EL (cell line): ENCODE measurements at regions not wholly inside any gene's neighbourhood (a gene's known extent, or its start where the extent isn't known, plus 50 kb on each side); places are given as distances from the start of the nearest gene placed in this dataset.
A peak's percentile ranks its signal among the peaks of the same experiment; 100 is the strongest.
"Not testable (repeated sequence)": the region's sequence is repeated elsewhere in the genome, so short reads cannot be mapped to it uniquely, and the experiment has no call there.

Source experiments
- DNase-seq: peaks from one replicate; pipeline ENCODE4 v3.0.0-alpha.2; 2016

- DNase-seq: peak; percentile 87
Measured at GRCh38 chr5:136810261-136810801, 445.0 kb upstream of the TRPC7 start.

- no peak for DNase-seq
Measured at GRCh38 chr5:136809382-136809781, 444.0 kb upstream of the TRPC7 start.

- no peak for DNase-seq
Measured at GRCh38 chr5:136808756-136809155, 443.4 kb upstream of the TRPC7 start.

- DNase-seq: no peak
Measured at GRCh38 chr5:136805466-136805865, 440.1 kb upstream of the TRPC7 start.

GRCh38 chr5:136802383-136802782 lies 437.0 kb upstream of the TRPC7 start:
- DNase-seq: peak; percentile 31

- DNase-seq: no peak
Measured at GRCh38 chr5:136799806-136800372, 434.5 kb upstream of the TRPC7 start.

GRCh38 chr5:136793300-136793699 lies 428.0 kb upstream of the TRPC7 start:
- DNase-seq: peak; percentile 56

- DNase-seq: peak; percentile 80
Measured at GRCh38 chr5:136781464-136781863, 416.1 kb upstream of the TRPC7 start.

GRCh38 chr5:136780518-136780917 lies 415.2 kb upstream of the TRPC7 start:
- DNase-seq: no peak

- peak; percentile 76 for DNase-seq
Measured at GRCh38 chr5:136776022-136776927, 410.9 kb upstream of the TRPC7 start.

- DNase-seq: no peak
Measured at GRCh38 chr5:136772491-136772890, 407.1 kb upstream of the TRPC7 start.

GRCh38 chr5:136769900-136770684 lies 404.7 kb upstream of the TRPC7 start:
- peak; percentile 83 for DNase-seq

GRCh38 chr5:136769093-136769492 lies 403.7 kb upstream of the TRPC7 start:
- no peak for DNase-seq

- DNase-seq: no peak
Measured at GRCh38 chr5:136768457-136768856, 403.1 kb upstream of the TRPC7 start.

- DNase-seq: peak; percentile 93
Measured at GRCh38 chr5:136766456-136766855, 401.1 kb upstream of the TRPC7 start.

GRCh38 chr5:136764601-136765000 lies 399.3 kb upstream of the TRPC7 start:
- DNase-seq: no peak

GRCh38 chr5:136763548-136763947 lies 398.2 kb upstream of the TRPC7 start:
- DNase-seq: no peak

- DNase-seq: no peak
Measured at GRCh38 chr5:136754216-136754615, 388.9 kb upstream of the TRPC7 start.

- peak; percentile 76 for DNase-seq
Measured at GRCh38 chr5:136750224-136750862, 385.0 kb upstream of the TRPC7 start.

- DNase-seq: peak; percentile 79
Measured at GRCh38 chr5:136749016-136749415, 383.7 kb upstream of the TRPC7 start.

- no peak for DNase-seq
Measured at GRCh38 chr5:136743052-136743451, 377.7 kb upstream of the TRPC7 start.

- DNase-seq: peak; percentile 13
Measured at GRCh38 chr5:136740228-136740627, 374.9 kb upstream of the TRPC7 start.

- not testable (repeated sequence) for DNase-seq
Measured at GRCh38 chr5:136739271-136739670, 373.9 kb upstream of the TRPC7 start.
